HFF-Myc (cell line): ENCODE measurements at regions not wholly inside any gene's neighbourhood (a gene's known extent, or its start where the extent isn't known, plus 50 kb on each side); places are given as distances from the start of the nearest gene placed in this dataset.

ENCODE experiments used
- DNase-seq: peaks from one replicate; pipeline ENCODE4 v3.0.0-alpha.2; 2011; ENCODE audit warnings: low read depth; ENCODE audit errors: extremely low read depth
- H3K4me3 ChIP-seq: replicated peaks from 2 replicates; pipeline ENCODE4 v1.5.1; 2011; ENCODE audit warnings: low read depth, mild to moderate bottlenecking, control low read depth, low read length
- TF ChIP-seq, protein P1 (sequence below): IDR thresholded peaks from 2 replicates; pipeline ENCODE4 v1.5.1; 2012; ENCODE audit warnings: mild to moderate bottlenecking, low read depth, low read length, control low read depth; ENCODE audit errors: missing control alignments

DNA sequence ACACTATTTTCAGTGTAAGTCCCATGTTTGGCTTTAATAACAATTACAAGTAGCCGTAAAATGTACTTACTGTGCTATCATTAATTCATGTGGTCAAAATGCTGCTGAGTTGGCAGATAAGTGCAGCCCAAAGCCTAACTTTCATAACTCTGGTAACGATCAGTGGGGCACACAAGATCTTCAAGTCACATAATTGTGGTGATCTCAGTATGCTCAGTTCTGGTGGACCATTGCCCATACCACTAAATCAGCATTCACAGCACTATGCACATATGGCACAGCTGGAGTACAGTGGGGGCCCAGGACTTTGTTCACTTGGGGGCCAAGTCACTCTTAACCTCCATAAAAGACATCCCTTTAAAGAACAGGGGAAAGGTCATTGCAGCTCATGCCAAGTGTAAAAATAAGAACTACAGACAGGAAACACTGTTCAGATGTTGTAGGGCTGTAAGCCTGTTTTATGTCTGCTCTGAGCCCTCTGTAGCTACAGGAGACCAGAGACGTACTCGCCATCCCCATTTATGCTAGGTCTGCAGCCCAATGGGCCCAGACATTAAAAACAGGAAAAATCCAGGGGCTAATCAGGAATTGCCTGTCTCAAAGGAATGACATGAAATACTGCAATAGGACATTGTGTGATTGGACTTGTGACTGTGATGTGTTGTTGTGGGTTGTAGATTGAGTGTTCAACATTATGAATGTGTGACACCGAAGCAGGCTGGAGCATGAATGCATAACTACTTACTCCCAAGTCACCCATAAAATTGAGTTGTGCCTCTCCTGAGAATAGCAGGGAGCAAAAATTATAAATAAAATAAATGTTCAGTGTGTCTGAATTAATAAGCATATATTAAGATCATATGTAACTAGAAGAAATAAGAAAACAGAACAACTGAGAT lies 282.5 kb upstream of the EPHA3 start:
- TF ChIP-seq, protein P1, sequence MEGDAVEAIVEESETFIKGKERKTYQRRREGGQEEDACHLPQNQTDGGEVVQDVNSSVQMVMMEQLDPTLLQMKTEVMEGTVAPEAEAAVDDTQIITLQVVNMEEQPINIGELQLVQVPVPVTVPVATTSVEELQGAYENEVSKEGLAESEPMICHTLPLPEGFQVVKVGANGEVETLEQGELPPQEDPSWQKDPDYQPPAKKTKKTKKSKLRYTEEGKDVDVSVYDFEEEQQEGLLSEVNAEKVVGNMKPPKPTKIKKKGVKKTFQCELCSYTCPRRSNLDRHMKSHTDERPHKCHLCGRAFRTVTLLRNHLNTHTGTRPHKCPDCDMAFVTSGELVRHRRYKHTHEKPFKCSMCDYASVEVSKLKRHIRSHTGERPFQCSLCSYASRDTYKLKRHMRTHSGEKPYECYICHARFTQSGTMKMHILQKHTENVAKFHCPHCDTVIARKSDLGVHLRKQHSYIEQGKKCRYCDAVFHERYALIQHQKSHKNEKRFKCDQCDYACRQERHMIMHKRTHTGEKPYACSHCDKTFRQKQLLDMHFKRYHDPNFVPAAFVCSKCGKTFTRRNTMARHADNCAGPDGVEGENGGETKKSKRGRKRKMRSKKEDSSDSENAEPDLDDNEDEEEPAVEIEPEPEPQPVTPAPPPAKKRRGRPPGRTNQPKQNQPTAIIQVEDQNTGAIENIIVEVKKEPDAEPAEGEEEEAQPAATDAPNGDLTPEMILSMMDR, result no peak
- no peak for DNase-seq

DNA sequence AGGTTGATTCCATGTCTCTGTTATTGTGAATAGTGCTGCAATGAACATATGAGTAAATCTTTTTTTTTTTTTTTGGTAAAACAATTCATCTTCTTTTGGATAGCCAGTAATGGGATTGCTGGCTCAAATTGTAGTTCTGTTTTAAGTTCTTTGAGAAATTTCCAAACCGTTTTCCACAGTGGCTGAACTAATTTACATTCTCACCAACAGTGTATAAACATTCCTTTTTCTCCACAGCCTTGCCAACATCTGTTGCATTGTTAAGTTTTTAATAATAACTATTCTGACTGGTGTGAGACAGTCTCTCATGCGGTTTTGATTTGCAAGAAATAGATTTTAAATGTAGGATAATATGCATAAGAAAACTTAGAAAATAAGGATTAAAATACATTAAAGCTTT lies 279.0 kb upstream of the EPHA3 start:
- TF ChIP-seq, protein P1, result no peak
- H3K4me3 ChIP-seq, result no peak overlapping the region

More for the DNA sequence above, 282.5 kb upstream of the EPHA3 start:
- no peak overlapping the region for H3K4me3 ChIP-seq

DNA sequence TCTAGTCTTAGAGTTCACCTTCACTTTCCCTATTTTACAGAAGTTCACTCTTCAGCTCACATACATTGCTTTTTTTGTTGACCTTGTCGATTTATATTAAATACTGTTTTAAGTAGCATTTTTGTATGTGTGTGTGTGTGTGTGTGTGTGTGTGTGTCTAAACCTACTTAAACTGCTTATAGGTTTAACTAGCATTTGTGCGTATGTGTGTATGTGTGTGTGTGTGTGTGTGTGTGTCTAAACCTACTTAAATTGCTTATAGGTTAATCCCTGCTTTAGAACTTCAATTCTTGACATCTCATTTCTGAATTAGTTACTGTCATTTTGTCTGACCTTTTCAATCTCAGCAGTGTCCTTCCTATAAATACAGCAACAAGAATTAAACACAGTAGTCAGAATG lies 254.8 kb upstream of the EPHA3 start:
- TF ChIP-seq, protein P1, result no peak
- no peak overlapping the region for H3K4me3 ChIP-seq
- DNase-seq, result no peak

More for the DNA sequence above, 279.0 kb upstream of the EPHA3 start:
- no peak for DNase-seq

DNA sequence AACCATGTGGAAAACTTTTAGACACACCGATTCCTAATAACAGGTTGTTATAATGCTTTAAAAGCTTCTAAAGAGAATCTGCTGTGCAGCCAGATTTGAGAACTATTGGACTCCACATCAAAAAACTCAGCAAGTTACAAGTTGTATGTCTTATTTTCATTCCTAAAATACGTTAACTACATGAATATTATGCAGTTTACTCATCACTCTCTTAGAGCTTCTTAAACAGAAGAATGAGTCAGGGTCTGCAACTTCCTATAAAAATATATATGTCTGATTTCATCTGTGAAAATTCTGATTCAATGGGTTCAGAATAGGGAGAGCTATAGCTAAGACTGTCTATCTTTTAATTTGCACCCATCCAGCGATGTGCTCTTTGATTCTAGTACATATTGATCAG lies 244.2 kb upstream of the EPHA3 start:
- DNase-seq, result no peak
- TF ChIP-seq, protein P1, result no peak
- no peak overlapping the region for H3K4me3 ChIP-seq

DNA sequence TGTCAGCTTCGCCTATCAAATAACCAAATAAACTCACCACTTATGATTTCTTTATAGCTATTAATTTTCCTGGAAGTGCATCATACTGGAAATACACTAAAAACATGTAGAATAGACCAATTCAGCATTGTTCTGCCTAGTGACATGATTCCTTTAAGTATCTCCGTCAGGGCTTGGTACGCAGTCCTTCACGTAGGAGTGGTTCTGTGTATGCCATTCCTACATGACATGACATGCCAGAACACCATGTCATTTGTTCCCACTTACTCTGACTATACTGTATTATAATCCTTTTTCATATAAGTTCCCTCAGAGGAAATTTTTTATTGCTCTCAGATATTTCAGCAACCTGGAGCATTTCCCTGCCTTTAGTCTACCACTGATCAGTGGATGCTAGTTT lies 230.7 kb upstream of the EPHA3 start:
- DNase-seq, result no peak
- TF ChIP-seq, protein P1, result no peak
- no peak overlapping the region for H3K4me3 ChIP-seq

DNA sequence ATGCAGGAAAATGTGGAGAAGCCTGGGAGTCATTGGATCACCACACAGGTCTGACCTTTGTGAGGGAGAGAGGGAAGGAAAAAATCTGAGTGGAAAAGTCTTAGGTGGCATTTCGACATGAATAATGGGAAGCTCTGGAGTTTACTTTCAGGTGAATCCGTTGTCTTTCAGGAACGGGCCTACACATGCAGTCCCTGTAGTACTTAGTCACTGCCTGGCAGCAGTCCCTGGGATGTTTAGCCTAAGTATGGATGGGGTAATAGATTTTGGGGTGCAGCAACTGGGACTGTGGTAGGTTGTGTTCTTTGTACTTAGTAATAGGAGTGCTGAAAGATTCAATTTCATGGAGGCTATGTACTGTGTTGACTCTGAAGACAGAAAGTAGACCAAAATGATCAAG lies 227.5 kb upstream of the EPHA3 start:
- no peak overlapping the region for H3K4me3 ChIP-seq
- no peak for DNase-seq
- TF ChIP-seq, protein P1, result no peak
